ENCODE measurements at regions not wholly inside any gene's neighbourhood (a gene's known extent, or its start where the extent isn't known, plus 50 kb on each side); places are given as distances from the start of the nearest gene placed in this dataset.

DNA sequence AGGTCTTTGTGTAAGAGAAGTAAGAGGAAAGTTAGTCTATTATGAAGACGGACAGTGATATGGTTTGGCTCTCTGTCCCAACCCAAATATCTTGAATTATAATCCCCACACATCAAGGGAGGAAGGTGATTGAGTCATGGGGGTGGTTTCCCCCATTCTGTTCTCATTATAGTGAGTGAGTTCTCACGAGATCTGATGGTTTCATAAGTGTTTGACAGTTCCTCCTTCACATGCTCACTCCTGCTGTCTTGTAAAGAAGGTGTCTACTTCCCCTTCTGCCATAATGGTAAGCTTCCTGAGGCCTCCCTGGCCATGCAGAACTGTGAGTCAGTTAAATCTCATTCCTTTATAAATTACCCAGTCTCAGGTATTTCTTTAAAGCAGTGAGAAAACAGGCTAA is 67.6 kb downstream of the NEURL3 start:
- TF ChIP-seq, protein P1, sequence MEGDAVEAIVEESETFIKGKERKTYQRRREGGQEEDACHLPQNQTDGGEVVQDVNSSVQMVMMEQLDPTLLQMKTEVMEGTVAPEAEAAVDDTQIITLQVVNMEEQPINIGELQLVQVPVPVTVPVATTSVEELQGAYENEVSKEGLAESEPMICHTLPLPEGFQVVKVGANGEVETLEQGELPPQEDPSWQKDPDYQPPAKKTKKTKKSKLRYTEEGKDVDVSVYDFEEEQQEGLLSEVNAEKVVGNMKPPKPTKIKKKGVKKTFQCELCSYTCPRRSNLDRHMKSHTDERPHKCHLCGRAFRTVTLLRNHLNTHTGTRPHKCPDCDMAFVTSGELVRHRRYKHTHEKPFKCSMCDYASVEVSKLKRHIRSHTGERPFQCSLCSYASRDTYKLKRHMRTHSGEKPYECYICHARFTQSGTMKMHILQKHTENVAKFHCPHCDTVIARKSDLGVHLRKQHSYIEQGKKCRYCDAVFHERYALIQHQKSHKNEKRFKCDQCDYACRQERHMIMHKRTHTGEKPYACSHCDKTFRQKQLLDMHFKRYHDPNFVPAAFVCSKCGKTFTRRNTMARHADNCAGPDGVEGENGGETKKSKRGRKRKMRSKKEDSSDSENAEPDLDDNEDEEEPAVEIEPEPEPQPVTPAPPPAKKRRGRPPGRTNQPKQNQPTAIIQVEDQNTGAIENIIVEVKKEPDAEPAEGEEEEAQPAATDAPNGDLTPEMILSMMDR (IDR thresholded peaks at IDR 0.05 in 2 of 3, conservative IDR thresholded peaks at IDR 0.05 in 1 of 3; ENCODE audit: borderline replicate concordance in 1 of 3, insufficient read depth in 1 of 3, low read depth in 2 of 3, low read length in 2 of 3): no peak
- TF ChIP-seq EZH2phosphoT487 (IDR thresholded peaks at IDR 0.05; ENCODE audit: borderline replicate concordance): no peak
